Glutamatergic neuron (in vitro differentiated cells): ENCODE measurements at regions not wholly inside any gene's neighbourhood (a gene's known extent, or its start where the extent isn't known, plus 50 kb on each side); places are given as distances from the start of the nearest gene placed in this dataset.

Source experiments
- DNase-seq: peaks from one replicate; pipeline ENCODE4 v3.0.0; 2022
- H3K27ac Mint-ChIP-seq: one replicate; pipeline ENCODE4 v1.8.0; 2020; ENCODE audit warnings: mild to moderate bottlenecking, mixed read lengths, inconsistent platforms; ENCODE audit not compliant: unreplicated experiment
- H3K27me3 Mint-ChIP-seq: one replicate; pipeline ENCODE4 v1.8.0; 2020; ENCODE audit warnings: mild to moderate bottlenecking, moderate library complexity, mixed read lengths, inconsistent platforms; ENCODE audit not compliant: unreplicated experiment
- H3K36me3 Mint-ChIP-seq: one replicate; pipeline ENCODE4 v1.8.0; 2020; ENCODE audit warnings: mild to moderate bottlenecking, mixed read lengths, inconsistent platforms; ENCODE audit not compliant: unreplicated experiment
- H3K4me1 Mint-ChIP-seq: one replicate; pipeline ENCODE4 v1.8.0; 2020; ENCODE audit warnings: mild to moderate bottlenecking, low read depth, mixed read lengths, inconsistent platforms; ENCODE audit not compliant: unreplicated experiment
- H3K4me3 Mint-ChIP-seq: one replicate; pipeline ENCODE4 v1.8.0; 2020; ENCODE audit warnings: mild to moderate bottlenecking, mixed read lengths, inconsistent platforms; ENCODE audit not compliant: unreplicated experiment
- H3K9me3 Mint-ChIP-seq: one replicate; pipeline ENCODE4 v1.8.0; 2020; ENCODE audit warnings: mild to moderate bottlenecking, moderate library complexity, mixed read lengths, inconsistent platforms; ENCODE audit not compliant: unreplicated experiment
- TF ChIP-seq, protein P1 (sequence below): fragments of 200-600 bp; sonication (generic); IDR thresholded peaks from one replicate; pipeline ENCODE4 v1.5.0; 2021; ENCODE audit not compliant: partially characterized antibody, unreplicated experiment

GRCh38 chr6:7045331-7045730, 62.4 kb upstream of the RREB1 start:
- Mint-ChIP-seq H3K9me3 (peaks cover 12% of the 10 kb centered on the region), H3K27ac (peak overlapping the region; percentile 20), H3K4me1 (peaks cover 39% of the 10 kb centered on the region), H3K36me3 (no peaks in the 10 kb centered on the region), H3K27me3 (peaks cover 6% of the 10 kb centered on the region), H3K4me3 (no peak overlapping the region)
- TF ChIP-seq, protein P1, sequence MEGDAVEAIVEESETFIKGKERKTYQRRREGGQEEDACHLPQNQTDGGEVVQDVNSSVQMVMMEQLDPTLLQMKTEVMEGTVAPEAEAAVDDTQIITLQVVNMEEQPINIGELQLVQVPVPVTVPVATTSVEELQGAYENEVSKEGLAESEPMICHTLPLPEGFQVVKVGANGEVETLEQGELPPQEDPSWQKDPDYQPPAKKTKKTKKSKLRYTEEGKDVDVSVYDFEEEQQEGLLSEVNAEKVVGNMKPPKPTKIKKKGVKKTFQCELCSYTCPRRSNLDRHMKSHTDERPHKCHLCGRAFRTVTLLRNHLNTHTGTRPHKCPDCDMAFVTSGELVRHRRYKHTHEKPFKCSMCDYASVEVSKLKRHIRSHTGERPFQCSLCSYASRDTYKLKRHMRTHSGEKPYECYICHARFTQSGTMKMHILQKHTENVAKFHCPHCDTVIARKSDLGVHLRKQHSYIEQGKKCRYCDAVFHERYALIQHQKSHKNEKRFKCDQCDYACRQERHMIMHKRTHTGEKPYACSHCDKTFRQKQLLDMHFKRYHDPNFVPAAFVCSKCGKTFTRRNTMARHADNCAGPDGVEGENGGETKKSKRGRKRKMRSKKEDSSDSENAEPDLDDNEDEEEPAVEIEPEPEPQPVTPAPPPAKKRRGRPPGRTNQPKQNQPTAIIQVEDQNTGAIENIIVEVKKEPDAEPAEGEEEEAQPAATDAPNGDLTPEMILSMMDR: no peak
- no peak for DNase-seq

GRCh38 chr6:7045746-7046145, 62.0 kb upstream of the RREB1 start:
- no peaks in the 10 kb centered on the region for H3K36me3 Mint-ChIP-seq
- no peak for DNase-seq
- H3K4me1 Mint-ChIP-seq: peaks cover 39% of the 10 kb centered on the region
- peaks cover 9% of the 10 kb centered on the region for H3K27me3 Mint-ChIP-seq
- peaks cover 12% of the 10 kb centered on the region for H3K9me3 Mint-ChIP-seq
- peak overlapping the region; percentile 20 for H3K27ac Mint-ChIP-seq
- TF ChIP-seq, protein P1: no peak
- H3K4me3 Mint-ChIP-seq: no peak overlapping the region

DNA sequence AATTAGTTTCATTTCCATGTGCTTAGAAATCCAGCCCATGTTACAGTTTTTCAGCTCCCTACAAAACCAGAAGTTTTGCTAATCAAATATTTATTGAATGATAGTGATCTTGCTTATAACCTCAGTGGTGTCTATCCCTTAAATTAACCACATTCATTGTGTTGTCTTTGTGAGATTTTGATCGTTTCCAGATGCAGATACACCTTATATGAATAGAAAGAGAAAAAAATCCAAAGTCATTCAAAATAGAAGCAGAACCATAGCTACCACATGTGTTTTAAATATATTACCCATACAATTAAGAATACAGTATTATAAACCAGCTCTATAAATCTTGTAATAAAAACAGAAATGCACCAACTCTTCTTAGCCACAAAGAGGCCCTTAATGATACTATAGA, 60.6 kb upstream of the RREB1 start:
- Mint-ChIP-seq H3K27ac (no peak overlapping the region), H3K4me1 (peaks cover 28% of the 10 kb centered on the region), H3K4me3 (no peak overlapping the region), H3K36me3 (no peaks in the 10 kb centered on the region), H3K27me3 (peaks cover 10% of the 10 kb centered on the region), H3K9me3 (peaks cover 12% of the 10 kb centered on the region)
- no peak for DNase-seq
- TF ChIP-seq, protein P1: no peak

- H3K9me3 Mint-ChIP-seq: peaks cover 12% of the 10 kb centered on the region
- H3K36me3 Mint-ChIP-seq: no peaks in the 10 kb centered on the region
- peaks cover 24% of the 10 kb centered on the region for H3K4me1 Mint-ChIP-seq
- no peak overlapping the region for H3K27ac Mint-ChIP-seq
- H3K4me3 Mint-ChIP-seq: no peak overlapping the region
- DNase-seq: no peak
- TF ChIP-seq, protein P1: no peak
- H3K27me3 Mint-ChIP-seq: peaks cover 10% of the 10 kb centered on the region
These were observed 59.8 kb upstream of the RREB1 start for GRCh38 chr6:7047966-7048365.

- H3K4me3 Mint-ChIP-seq: no peak overlapping the region
- no peaks in the 10 kb centered on the region for H3K36me3 Mint-ChIP-seq
- peaks cover 10% of the 10 kb centered on the region for H3K27me3 Mint-ChIP-seq
- no peak overlapping the region for H3K27ac Mint-ChIP-seq
- H3K4me1 Mint-ChIP-seq: peaks cover 19% of the 10 kb centered on the region
- TF ChIP-seq, protein P1: no peak
- peaks cover 9% of the 10 kb centered on the region for H3K9me3 Mint-ChIP-seq
- no peak for DNase-seq
These were observed 58.9 kb upstream of the RREB1 start for GRCh38 chr6:7048894-7049293.
